ENCODE measurements at regions not wholly inside any gene's neighbourhood (a gene's known extent, or its start where the extent isn't known, plus 50 kb on each side); places are given as distances from the start of the nearest gene placed in this dataset.
A peak's percentile ranks its signal among the peaks of the same experiment; 100 is the strongest.

- no peak overlapping the region for H3K4me3 ChIP-seq (ENCODE audit: low read length in 2 of 2)
- no peaks in the 10 kb centered on the region for H3K9me3 ChIP-seq (ENCODE audit: control insufficient read depth, low read length)
- H3K27me3 ChIP-seq (ENCODE audit: control insufficient read depth in 1 of 2, insufficient read depth in 2 of 2, low read length in 1 of 2): no peaks in the 10 kb centered on the region
- no peak for DNase-seq
- no peak overlapping the region for H3K27ac ChIP-seq (ENCODE audit: low read depth in 1 of 2, low read length in 2 of 2)
- intact Hi-C loops (cut with DNase I): no loop called here
- no peak for ATAC-seq (ENCODE audit: low FRiP score)
- no peaks in the 10 kb centered on the region for H3K4me1 ChIP-seq (ENCODE audit: control insufficient read depth in 1 of 2, insufficient read depth in 2 of 2, low read length in 2 of 2)
- no peaks in the 10 kb centered on the region for H3K36me3 ChIP-seq (ENCODE audit: control insufficient read depth in 1 of 2, insufficient read depth in 2 of 2, low read length in 1 of 2)
These were observed 52.6 kb upstream of the NAP1L2 start for GRCh38 chrX:73267206-73267605.

- Histone ChIP-seq H3K27ac (ENCODE audit: low read depth in 1 of 2, low read length in 2 of 2) (no peak overlapping the region), H3K9me3 (ENCODE audit: control insufficient read depth, low read length) (no peaks in the 10 kb centered on the region), H3K36me3 (ENCODE audit: control insufficient read depth in 1 of 2, insufficient read depth in 2 of 2, low read length in 1 of 2) (no peaks in the 10 kb centered on the region), H3K4me3 (ENCODE audit: low read length in 2 of 2) (no peak overlapping the region), H3K27me3 (ENCODE audit: control insufficient read depth in 1 of 2, insufficient read depth in 2 of 2, low read length in 1 of 2) (no peaks in the 10 kb centered on the region), H3K4me1 (ENCODE audit: control insufficient read depth in 1 of 2, insufficient read depth in 2 of 2, low read length in 2 of 2) (no peaks in the 10 kb centered on the region)
- WGBS, 2 donors: 60 to 61% methylated on average over 2 of the region's 2 CpGs
- intact Hi-C loops (cut with DNase I): no loop called here
- ATAC-seq (ENCODE audit: low FRiP score) (peak; percentile 29), DNase-seq (no peak)
These were observed 52.1 kb upstream of the NAP1L2 start for GRCh38 chrX:73266766-73267165.
